Stimulated activated CD4-positive, alpha-beta T cell treated with anti-CD3 and anti-CD28 coated beads, Interleukin-1b, Interleukin-23, amount 100 ng/mL, for 1 hour (primary cell): ENCODE measurements at regions not wholly inside any gene's neighbourhood (a gene's known extent, or its start where the extent isn't known, plus 50 kb on each side); places are given as distances from the start of the nearest gene placed in this dataset.

Experiments
- DNase-seq, 2 donors: peaks; one replicate each; pipeline ENCODE4 v3.0.0-alpha.2; 2020; ENCODE audit warnings: low read depth in 2 of 2

- DNase-seq: no peak
These were observed 98.3 kb upstream of the SASH1 start for GRCh38 chr6:148244217-148244935.

DNA sequence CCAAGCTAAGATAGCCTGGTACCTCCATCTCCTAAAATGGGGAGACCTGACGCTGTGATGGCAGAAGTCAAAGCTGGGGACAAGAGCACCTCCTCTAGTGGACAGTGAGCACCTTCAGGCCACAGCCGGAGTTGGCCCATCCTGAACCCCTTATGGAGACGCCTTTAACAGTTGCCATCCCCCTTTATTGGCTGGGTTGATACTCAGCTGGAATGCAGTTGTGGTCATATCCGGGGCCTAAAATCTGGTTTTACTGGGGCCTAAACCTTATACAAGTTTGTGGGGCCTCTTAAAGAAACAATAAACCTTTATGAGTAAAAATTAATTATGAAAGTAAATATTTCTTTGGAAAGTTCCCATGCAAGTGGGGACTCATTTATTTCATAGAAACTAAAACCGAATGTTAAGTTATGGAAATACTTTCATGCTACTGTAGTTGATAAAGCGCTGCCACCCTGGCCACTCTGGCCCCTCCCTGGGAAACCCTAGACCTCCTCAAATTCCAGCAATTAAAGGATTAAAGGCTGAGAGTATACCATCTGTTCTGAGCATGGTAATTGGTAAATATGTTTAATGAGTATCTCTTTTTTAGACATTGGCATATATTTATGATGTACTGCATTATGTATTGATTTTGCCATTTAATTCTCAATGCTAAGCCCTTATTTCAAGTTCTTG, 95.1 kb upstream of the SASH1 start:
- no peak for DNase-seq

DNA sequence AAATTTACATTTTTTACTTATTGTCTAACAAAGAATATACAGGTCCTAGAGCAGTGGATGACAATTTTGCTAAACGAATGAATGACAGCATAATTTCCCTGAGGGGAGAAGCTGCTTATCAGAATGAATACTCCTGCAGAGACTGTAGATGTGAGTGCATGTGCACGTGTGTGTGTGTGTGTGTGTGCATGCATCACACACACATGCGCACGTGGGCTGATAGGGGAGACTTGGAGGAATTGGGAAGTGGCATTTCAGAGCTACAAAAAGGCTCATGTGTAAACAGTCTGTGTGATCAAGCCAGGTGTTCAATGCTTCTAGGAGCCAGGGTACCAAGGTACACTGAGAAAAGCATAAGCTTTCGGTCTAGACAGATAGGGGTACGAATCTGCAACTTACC, 93.5 kb upstream of the SASH1 start:
- no peak for DNase-seq

DNA sequence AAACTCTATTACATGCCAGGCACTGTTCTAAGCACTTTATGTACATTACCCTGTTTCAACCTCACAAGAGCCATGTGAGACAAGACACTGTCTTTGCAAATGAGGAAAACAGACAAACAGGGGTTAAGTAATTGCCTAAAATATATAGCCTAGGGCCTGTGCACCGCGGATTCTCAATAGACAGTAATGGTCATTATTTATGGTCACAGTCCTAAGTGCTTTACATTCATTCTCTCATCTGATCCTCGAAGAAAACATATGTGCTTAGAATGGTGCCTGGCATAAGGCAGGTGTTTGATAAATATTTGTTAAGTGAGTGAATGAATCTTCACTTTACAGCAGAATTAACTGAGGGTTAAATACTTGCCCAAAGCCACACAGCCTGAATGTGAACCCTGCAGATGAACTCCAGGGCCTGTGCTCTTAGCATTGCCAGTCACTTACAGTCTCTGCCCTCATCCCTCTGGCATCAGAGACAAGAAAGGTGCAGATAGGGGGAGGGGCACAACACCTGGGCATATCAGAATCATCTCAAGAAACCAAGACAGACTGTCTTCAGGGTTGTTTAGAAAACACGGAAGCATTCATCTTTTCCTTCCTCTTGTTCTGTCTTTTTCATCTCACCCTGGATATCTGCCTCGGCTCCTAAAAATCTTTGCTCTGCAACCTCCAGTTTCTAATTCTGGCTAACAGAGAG, 92.8 kb upstream of the SASH1 start:
- DNase-seq: no peak

- no peak for DNase-seq
These were observed 91.5 kb upstream of the SASH1 start for GRCh38 chr6:148250975-148251685.

DNA sequence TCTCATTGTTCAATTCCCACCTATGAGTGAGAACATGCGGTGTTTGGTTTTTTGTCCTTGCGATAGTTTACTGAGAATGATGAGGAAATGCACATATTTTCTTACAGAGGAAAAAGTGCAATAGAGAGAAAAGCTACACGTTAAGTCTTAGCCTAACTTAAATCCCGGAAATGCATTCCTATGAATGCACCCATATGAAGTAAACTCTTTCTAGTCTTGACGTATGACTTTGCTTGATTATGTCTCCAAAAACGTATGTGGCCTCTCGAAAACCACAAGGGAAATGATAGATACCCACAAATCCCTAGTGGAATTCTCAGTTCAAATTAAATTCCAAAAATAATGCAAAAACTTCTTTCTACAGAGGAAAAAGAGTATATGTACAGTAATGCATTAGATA, 90.7 kb upstream of the SASH1 start:
- DNase-seq: no peak

GRCh38 chr6:148257810-148258209, 84.8 kb upstream of the SASH1 start:
- no peak for DNase-seq

GRCh38 chr6:148258868-148259267, 83.8 kb upstream of the SASH1 start:
- no peak for DNase-seq

- no peak for DNase-seq
These were observed 81.2 kb upstream of the SASH1 start for GRCh38 chr6:148261470-148261869.

- DNase-seq: no peak
These were observed 79.6 kb upstream of the SASH1 start for GRCh38 chr6:148263010-148263409.

- no peak for DNase-seq
These were observed 78.7 kb upstream of the SASH1 start for GRCh38 chr6:148263961-148264360.

GRCh38 chr6:148265054-148265453, 77.6 kb upstream of the SASH1 start:
- no peak for DNase-seq

DNA sequence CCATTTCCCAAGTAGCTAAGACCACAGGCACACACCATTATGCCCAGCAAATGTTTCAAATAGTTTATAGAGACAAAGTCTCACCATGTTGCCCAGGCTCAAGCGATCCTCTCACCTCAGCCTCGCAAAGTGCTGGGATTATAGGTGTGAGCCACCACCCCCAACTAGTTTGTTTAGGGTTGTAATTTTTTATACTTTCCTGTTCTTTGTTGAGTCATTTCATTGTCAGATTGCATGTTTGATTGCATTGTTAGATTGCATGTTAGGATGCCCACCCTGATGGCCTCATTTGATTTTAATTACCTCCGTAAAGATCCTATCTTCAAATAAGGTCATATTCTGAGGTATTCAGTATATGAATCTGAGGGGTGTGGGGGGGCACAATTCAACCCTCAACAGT, 73.3 kb upstream of the SASH1 start:
- DNase-seq: no peak

DNA sequence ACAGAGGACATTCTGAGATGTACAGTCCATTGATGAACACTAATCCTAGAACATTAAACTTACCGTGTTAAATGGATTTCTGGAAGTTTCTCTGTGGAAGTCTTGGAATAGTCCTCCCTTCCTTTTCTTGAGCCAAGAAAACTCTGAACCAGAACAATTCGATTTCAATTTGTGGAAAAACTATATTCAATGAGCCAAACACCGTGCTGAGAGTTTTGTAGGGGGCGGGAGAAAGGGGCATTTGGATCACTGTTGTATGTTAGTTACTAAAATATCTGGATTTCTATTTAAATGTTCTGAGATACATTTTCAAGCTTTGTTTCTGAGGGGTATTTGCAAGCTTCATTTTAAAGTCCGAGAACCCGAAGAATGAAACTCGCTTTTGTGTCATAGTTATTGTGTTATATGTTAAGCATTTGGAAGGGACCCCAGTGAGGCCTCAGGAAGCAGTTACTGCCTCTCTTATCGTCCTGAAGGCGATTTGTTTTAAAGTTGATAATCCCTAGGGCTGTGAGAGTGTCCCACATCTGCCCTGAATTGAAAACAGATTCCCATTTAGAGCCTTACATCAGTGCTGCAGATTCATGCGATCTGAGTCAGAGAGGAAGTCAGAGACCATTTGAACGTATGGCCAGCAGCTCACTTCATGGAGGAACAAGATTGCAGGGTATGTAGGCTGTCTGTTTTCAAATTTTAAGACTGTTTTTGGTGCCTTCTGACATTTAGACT, 70.8 kb upstream of the SASH1 start:
- DNase-seq: no peak

DNA sequence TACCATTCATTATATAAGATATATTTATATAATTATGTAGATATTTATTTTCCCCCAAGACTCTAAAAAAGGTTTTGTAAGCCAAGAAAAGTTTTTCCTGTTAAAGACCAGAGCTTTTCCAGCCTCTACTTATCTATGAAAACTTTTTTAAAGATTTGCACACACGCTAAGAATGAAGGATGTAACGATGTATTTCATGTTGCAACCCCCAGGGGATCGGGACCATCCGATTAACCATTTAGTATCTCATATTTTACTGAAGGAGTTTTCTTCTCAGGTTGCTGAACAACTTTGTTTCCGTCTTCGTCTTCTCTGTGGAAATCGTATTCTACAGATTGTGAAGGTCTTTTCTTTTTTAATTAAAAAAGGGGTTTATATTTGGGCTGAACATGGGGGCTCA, 70.0 kb upstream of the SASH1 start:
- no peak for DNase-seq

DNA sequence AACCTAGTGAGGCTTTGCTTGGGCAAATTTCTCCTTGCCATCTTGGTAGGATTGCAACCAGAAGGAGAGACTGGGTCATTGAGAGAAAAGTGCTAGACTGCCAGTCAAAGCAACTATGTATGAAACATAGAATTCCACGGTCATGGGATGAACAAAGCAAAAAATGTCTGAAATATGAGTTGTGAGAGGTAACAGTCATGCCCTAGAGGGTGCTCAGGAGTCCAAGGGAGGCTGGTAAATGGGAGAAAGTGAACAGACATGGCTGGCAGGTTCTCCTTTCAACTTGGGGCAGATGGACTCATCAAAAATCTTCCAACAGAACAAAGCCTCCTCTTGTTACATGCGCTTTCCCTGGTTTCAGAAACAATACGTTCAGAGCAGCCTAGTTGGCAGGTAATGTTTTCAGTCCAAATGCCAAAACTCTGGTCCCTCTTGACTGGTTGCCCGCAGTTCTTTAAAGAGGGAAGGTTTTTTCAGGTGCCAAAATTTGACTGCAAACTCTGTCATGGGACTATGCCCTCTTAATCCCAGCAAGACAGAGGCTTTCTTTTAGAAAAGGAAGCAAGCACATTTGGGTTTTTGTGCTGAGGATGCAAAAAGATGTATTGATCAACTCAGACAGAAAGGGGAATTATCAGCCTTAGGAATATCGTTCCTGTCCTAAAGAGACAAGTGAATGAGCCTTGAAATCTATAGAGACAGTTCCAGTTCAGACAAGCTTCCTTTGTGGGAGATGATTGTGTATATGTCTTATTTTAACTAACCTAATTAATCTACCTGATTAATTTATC, 68.5 kb upstream of the SASH1 start:
- no peak for DNase-seq

GRCh38 chr6:148274809-148275208, 67.8 kb upstream of the SASH1 start:
- no peak for DNase-seq

GRCh38 chr6:148285205-148285604, 57.4 kb upstream of the SASH1 start:
- no peak for DNase-seq

GRCh38 chr6:148286563-148286962, 56.1 kb upstream of the SASH1 start:
- no peak for DNase-seq

DNA sequence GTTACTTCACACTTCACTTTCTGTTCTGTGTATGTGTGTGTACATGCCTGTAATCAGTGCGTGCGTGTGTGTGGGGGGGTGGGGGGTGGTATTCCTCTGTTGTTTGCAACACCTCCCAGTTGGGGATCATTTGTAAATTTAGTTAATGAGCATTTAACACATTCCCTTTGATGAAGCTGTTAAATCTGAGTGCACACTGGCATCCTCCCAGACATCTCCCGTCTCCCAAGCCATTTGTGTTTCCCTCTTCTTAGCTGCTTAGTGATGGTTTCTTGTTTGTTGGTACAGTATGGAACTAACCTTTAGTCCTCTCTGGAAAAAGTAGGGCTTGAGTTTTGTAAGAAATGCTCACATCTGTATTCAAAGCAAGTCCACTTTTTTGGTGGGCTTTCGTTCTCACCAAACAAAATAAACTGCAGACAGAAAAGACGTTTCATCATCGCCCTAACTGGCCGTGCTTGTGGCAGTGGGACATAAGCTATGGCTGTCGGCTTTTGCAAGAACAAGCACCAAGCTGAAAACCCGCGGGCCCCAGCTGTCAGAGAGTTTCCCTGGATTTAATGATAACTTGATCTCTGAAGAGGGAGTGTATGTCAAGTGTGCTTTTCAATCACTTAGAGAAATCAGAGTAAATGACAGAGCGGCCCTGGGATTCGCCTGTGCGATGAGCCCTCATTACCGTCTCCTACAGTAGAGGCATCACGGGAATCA, 54.9 kb upstream of the SASH1 start:
- DNase-seq: no peak
